ENCODE measurements at regions not wholly inside any gene's neighbourhood (a gene's known extent, or its start where the extent isn't known, plus 50 kb on each side); places are given as distances from the start of the nearest gene placed in this dataset.
"Not testable (repeated sequence)": the region's sequence is repeated elsewhere in the genome, so short reads cannot be mapped to it uniquely, and the experiment has no call there.

- TF ChIP-seq CTCF (IDR thresholded peaks at IDR 0.05); POLR2AphosphoS5 (IDR thresholded peaks at IDR 0.05; ENCODE audit: low read depth, low read length): not testable (repeated sequence)
Measured at GRCh38 chr2:111335220-111335907, 214.7 kb downstream of the BCL2L11 start.
